IPS-15b (cell line): ENCODE measurements at regions not wholly inside any gene's neighbourhood (a gene's known extent, or its start where the extent isn't known, plus 50 kb on each side); places are given as distances from the start of the nearest gene placed in this dataset.
"Not testable (repeated sequence)": the region's sequence is repeated elsewhere in the genome, so short reads cannot be mapped to it uniquely, and the experiment has no call there.

Experiments used
- H3K27me3 ChIP-seq: one replicate; pipeline ENCODE4 v1.6.1; 2013; ENCODE audit warnings: low read length; ENCODE audit not compliant: control insufficient read depth, insufficient read depth
- H3K36me3 ChIP-seq: one replicate; pipeline ENCODE4 v1.6.1; 2013; ENCODE audit warnings: low read length; ENCODE audit not compliant: control insufficient read depth, insufficient read depth
- H3K4me1 ChIP-seq: one replicate; pipeline ENCODE4 v1.6.1; 2013; ENCODE audit warnings: mild to moderate bottlenecking, low read length; ENCODE audit not compliant: control insufficient read depth, insufficient read depth
- H3K4me3 ChIP-seq: one replicate; pipeline ENCODE4 v1.5.1; 2013; ENCODE audit warnings: low read depth, low read length
- H3K9ac ChIP-seq: one replicate; pipeline ENCODE4 v1.6.1; 2013; ENCODE audit warnings: low read depth, mild to moderate bottlenecking, low read length
- H3K9me3 ChIP-seq: one replicate; pipeline ENCODE4 v1.6.1; 2013; ENCODE audit warnings: mild to moderate bottlenecking, low read length; ENCODE audit not compliant: control insufficient read depth, insufficient read depth

DNA sequence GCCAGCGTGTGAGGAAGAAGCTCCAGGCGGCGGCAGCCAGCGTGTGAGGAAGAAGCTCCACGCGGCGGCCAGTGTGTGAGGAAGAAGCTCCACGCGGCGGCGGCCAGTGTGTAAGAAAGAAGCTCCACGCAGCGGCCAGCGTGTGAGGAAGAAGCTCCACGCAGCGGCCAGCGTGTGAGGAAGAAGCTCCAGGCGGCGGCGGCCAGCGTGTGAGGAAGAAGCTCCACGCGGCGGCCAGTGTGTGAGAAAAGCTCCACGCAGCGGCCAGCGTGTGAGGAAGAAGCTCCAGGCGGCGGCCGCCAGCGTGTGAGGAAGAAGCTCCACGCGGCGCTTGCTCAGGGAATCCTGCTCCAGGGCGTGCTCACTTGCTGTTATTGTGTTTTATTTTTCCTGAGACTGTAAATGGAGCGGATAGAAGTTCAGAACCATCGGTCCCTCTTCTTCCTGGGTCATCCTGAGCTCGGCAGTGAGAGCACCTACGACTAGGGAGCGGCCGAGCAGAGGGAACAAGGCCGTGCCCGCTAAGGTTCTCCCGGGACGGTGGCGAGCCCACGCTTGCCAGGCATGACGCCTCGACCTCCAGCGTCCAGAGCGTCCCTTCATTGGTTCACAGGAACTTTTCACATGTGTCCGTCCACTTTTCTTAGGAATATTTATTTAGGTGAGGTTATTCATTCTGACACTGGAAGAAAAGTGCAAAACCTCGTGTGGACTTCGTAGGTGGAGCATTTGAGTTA is 94.2 kb downstream of the TMEM18 start:
- no peaks in the 10 kb centered on the region for H3K4me1 ChIP-seq
- no peaks in the 10 kb centered on the region for H3K36me3 ChIP-seq

GRCh38 chr2:582289-582688 is 94.9 kb downstream of the TMEM18 start:
- not testable (repeated sequence) for H3K36me3 ChIP-seq, H3K9ac ChIP-seq, H3K27me3 ChIP-seq, H3K4me3 ChIP-seq, H3K9me3 ChIP-seq, H3K4me1 ChIP-seq

More for the DNA sequence above, 94.2 kb downstream of the TMEM18 start:
- H3K4me3 ChIP-seq: no peak overlapping the region
- no peaks in the 10 kb centered on the region for H3K9me3 ChIP-seq
- no peak overlapping the region for H3K9ac ChIP-seq
- no peaks in the 10 kb centered on the region for H3K27me3 ChIP-seq

- H3K9ac ChIP-seq: no peak overlapping the region
- H3K4me3 ChIP-seq: no peak overlapping the region
Observed at GRCh38 chr2:579961-580360, 97.2 kb downstream of the TMEM18 start.

DNA sequence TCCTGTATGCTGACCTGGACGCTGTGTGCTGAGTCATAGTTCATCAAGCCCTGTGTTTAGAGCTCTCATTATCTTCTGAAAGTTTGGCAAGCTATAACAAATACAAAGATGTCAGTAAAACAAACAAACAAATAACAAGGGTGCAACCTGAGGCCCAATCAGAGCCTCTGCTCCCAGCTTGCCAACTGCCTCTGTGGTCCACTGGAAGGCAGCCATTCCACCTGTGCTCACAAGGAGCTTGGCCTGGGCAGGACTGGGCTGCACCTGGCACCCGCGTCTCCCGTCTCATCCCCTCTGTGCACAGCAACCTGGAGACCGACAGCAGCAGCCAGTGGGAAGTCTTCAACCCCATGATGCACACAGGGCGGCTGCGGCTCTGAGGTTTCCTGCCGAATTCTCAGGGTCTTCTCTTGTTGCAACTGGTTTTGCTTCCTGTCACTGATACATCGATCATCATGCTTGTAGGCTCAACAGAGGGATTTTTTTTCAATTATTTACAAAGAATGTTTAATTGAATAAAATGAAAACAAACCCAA is 97.8 kb downstream of the TMEM18 start:
- H3K9ac ChIP-seq: no peak overlapping the region
- H3K4me3 ChIP-seq: no peak overlapping the region
- H3K27me3 ChIP-seq: no peaks in the 10 kb centered on the region
- no peaks in the 10 kb centered on the region for H3K9me3 ChIP-seq
- H3K4me1 ChIP-seq: no peaks in the 10 kb centered on the region
- H3K36me3 ChIP-seq: no peaks in the 10 kb centered on the region

More at GRCh38 chr2:579961-580360, 97.2 kb downstream of the TMEM18 start:
- H3K27me3 ChIP-seq: no peaks in the 10 kb centered on the region
- H3K4me1 ChIP-seq: no peaks in the 10 kb centered on the region
- H3K36me3 ChIP-seq: no peaks in the 10 kb centered on the region
- no peaks in the 10 kb centered on the region for H3K9me3 ChIP-seq

DNA sequence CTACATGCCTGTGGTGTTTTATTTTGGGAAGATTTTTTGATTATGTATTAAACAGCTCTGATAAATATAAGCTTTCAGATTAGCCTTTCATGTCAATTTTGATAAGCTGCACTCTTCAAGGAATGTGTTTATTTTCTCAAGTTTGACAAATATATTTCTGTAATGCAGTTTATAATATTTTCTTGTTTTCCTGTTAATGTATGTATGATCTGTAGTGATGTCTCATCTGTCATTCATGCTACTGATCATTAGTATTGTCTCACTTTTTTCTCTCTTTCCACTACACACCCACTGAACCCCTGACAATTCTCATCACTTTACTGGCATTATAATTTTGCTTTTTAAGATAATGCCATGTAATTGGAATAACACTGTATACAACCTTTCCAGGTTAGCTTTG is 100.9 kb downstream of the TMEM18 start:
- H3K9ac ChIP-seq: no peak overlapping the region
- H3K9me3 ChIP-seq: no peaks in the 10 kb centered on the region
- H3K27me3 ChIP-seq: no peaks in the 10 kb centered on the region
- H3K36me3 ChIP-seq: no peaks in the 10 kb centered on the region
- H3K4me1 ChIP-seq: no peaks in the 10 kb centered on the region
- no peak overlapping the region for H3K4me3 ChIP-seq

DNA sequence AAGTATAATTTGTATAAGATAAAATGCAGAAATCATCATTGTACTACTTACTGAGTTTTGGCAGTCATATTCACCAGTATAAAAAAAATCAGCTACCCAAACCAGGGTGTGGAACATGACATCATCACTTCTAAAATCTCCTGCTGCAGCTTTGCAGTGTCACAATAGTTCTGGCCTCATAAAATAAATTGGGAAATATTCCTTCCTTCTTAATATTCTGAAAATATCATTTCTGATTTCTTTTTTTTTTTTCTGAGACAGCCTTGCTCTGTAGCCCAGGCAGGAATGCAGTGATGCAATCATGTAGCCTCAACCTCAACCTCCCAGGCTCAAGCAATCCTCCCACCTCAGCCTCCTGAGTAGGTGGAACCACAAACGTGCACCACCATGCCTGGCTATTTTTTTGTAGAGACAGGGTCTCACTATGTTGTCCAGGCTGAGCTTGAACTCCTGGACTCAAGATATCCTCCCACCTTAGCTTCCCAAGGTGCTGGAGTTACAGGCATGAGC is 101.4 kb downstream of the TMEM18 start:
- no peak overlapping the region for H3K4me3 ChIP-seq
- no peak overlapping the region for H3K9ac ChIP-seq
- no peaks in the 10 kb centered on the region for H3K36me3 ChIP-seq
- H3K4me1 ChIP-seq: no peaks in the 10 kb centered on the region
- H3K27me3 ChIP-seq: no peaks in the 10 kb centered on the region
- H3K9me3 ChIP-seq: no peaks in the 10 kb centered on the region

- Histone ChIP-seq H3K36me3 (no peaks in the 10 kb centered on the region), H3K4me3 (no peak overlapping the region), H3K9ac (no peak overlapping the region), H3K4me1 (no peaks in the 10 kb centered on the region), H3K27me3 (no peaks in the 10 kb centered on the region), H3K9me3 (no peaks in the 10 kb centered on the region)
Observed at GRCh38 chr2:575030-575726, 102.0 kb downstream of the TMEM18 start.

- H3K9ac ChIP-seq: no peak overlapping the region
- no peaks in the 10 kb centered on the region for H3K36me3 ChIP-seq
- no peak overlapping the region for H3K4me3 ChIP-seq
- no peaks in the 10 kb centered on the region for H3K9me3 ChIP-seq
- no peaks in the 10 kb centered on the region for H3K4me1 ChIP-seq
- H3K27me3 ChIP-seq: no peaks in the 10 kb centered on the region
Observed at GRCh38 chr2:573805-574392, 103.3 kb downstream of the TMEM18 start.

GRCh38 chr2:573025-573424 is 104.2 kb downstream of the TMEM18 start:
- no peak overlapping the region for H3K4me3 ChIP-seq
- H3K27me3 ChIP-seq: no peaks in the 10 kb centered on the region
- H3K36me3 ChIP-seq: no peaks in the 10 kb centered on the region
- no peaks in the 10 kb centered on the region for H3K9me3 ChIP-seq
- no peak overlapping the region for H3K9ac ChIP-seq
- no peaks in the 10 kb centered on the region for H3K4me1 ChIP-seq

DNA sequence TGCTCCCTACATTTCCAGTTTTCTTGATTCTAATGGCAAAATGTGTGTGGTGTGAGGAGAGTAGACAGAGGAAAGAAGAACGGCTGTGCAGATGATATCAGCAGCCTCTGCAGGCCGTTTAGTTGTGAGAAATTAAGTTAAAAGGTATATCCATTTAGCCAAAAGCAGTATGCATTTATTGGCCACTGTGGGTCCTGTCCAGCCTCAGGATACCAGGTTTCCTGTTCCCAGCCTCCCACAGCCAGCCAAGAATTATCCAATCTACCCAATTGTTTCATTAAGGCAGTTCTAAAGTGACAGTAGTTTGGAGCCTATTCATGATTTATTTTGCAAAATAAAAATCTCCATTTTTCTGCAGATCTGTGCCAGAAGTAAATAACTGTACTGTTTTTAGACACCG is 107.5 kb downstream of the TMEM18 start:
- H3K36me3 ChIP-seq: no peaks in the 10 kb centered on the region
- no peaks in the 10 kb centered on the region for H3K4me1 ChIP-seq
- H3K27me3 ChIP-seq: no peaks in the 10 kb centered on the region
- no peaks in the 10 kb centered on the region for H3K9me3 ChIP-seq
- no peak overlapping the region for H3K9ac ChIP-seq
- H3K4me3 ChIP-seq: no peak overlapping the region

- Histone ChIP-seq H3K27me3 (no peaks in the 10 kb centered on the region), H3K4me1 (no peaks in the 10 kb centered on the region), H3K9ac (no peak overlapping the region), H3K9me3 (no peaks in the 10 kb centered on the region), H3K36me3 (no peaks in the 10 kb centered on the region), H3K4me3 (no peak overlapping the region)
Observed at GRCh38 chr2:568639-569235, 108.5 kb downstream of the TMEM18 start.
